BJ (cell line): ENCODE measurements at regions not wholly inside any gene's neighbourhood (a gene's known extent, or its start where the extent isn't known, plus 50 kb on each side); places are given as distances from the start of the nearest gene placed in this dataset.

Experiments
- CTCF ChIA-PET: fragments of 350-600 bp; formaldehyde crosslinking; extraction: SDS; loops from one replicate; lab custom pipeline; 2021; ENCODE audit warnings: antibody characterized with exemption, inconsistent platforms; lab: Yijun Ruan, JAX
- POLR2A ChIA-PET: fragments of 300-600 bp; sonication (Branson Sonifier 250); formaldehyde crosslinking; extraction: SDS; loops from one replicate; lab custom pipeline; 2021; ENCODE audit warnings: antibody characterized with exemption; lab: Charles Lee
- DNase-seq: peaks from one replicate; pipeline ENCODE4 v3.0.0-alpha.2; 2011; ENCODE audit warnings: low read depth
- H3K27me3 ChIP-seq: 2 replicates; pipeline ENCODE4 v1.6.0; 2011; ENCODE audit warnings: low read length; ENCODE audit not compliant: control insufficient read depth, insufficient read depth
- H3K36me3 ChIP-seq: 2 replicates; pipeline ENCODE4 v1.5.1; 2011; ENCODE audit warnings: low read length; ENCODE audit not compliant: control insufficient read depth, insufficient read depth
- H3K4me3 ChIP-seq: 2 replicates; pipeline ENCODE4 v1.5.1; 2011; ENCODE audit warnings: low read depth, mild to moderate bottlenecking, control low read depth, low read length
- CTCF ChIP-seq: IDR thresholded peaks from 2 replicates; pipeline ENCODE4 v1.5.1; 2011; ENCODE audit warnings: low read depth, mild to moderate bottlenecking, control low read depth, inconsistent platforms, low read length, moderate library complexity; ENCODE audit not compliant: insufficient read depth

GRCh38 chr20:39144757-39145156 lies 182.6 kb downstream of the DHX35 start:
- H3K36me3 ChIP-seq = no peaks in the 10 kb centered on the region
- H3K27me3 ChIP-seq = no peaks in the 10 kb centered on the region
- H3K4me3 ChIP-seq = no peak overlapping the region
- no peak for TF ChIP-seq CTCF
- POLR2A ChIA-PET = no interaction called here
- no peak for DNase-seq
- CTCF ChIA-PET = no interaction called here

GRCh38 chr20:39142407-39143096 lies 180.4 kb downstream of the DHX35 start:
- no peak overlapping the region for H3K4me3 ChIP-seq
- no peaks in the 10 kb centered on the region for H3K36me3 ChIP-seq
- TF ChIP-seq CTCF = no peak
- ChIA-PET CTCF (no interaction called here), POLR2A (no interaction called here)
- H3K27me3 ChIP-seq = no peaks in the 10 kb centered on the region
- DNase-seq = no peak

GRCh38 chr20:39137299-39137698 lies 175.2 kb downstream of the DHX35 start:
- H3K4me3 ChIP-seq = no peak overlapping the region
- no peaks in the 10 kb centered on the region for H3K27me3 ChIP-seq
- TF ChIP-seq CTCF = no peak
- CTCF ChIA-PET = interaction anchor here (1.3 kb wide), 1 partner anchor 88 kb away, joined by 4 read pairs; no protein-coding TSS in a partner anchor
- POLR2A ChIA-PET = no interaction called here
- DNase-seq = no peak
- H3K36me3 ChIP-seq = no peaks in the 10 kb centered on the region

GRCh38 chr20:39136798-39137197 lies 174.7 kb downstream of the DHX35 start:
- Histone ChIP-seq H3K36me3 (no peaks in the 10 kb centered on the region), H3K27me3 (no peaks in the 10 kb centered on the region), H3K4me3 (no peak overlapping the region)
- ChIA-PET CTCF (interaction anchor here (1.3 kb wide), 1 partner anchor 87 kb away, joined by 4 read pairs; no protein-coding TSS in a partner anchor), POLR2A (no interaction called here)
- no peak for DNase-seq
- TF ChIP-seq CTCF = no peak

GRCh38 chr20:39135885-39136544 lies 173.9 kb downstream of the DHX35 start:
- ChIA-PET CTCF (interaction anchor here (1.0 kb wide), 1 partner anchor 13 kb away, joined by 3 read pairs; no protein-coding TSS in a partner anchor), POLR2A (no interaction called here)
- H3K4me3 ChIP-seq = no peak overlapping the region
- TF ChIP-seq CTCF = no peak
- H3K27me3 ChIP-seq = no peaks in the 10 kb centered on the region
- no peaks in the 10 kb centered on the region for H3K36me3 ChIP-seq
- DNase-seq = no peak
